ENCODE measurements at regions not wholly inside any gene's neighbourhood (a gene's known extent, or its start where the extent isn't known, plus 50 kb on each side); places are given as distances from the start of the nearest gene placed in this dataset.

DNA sequence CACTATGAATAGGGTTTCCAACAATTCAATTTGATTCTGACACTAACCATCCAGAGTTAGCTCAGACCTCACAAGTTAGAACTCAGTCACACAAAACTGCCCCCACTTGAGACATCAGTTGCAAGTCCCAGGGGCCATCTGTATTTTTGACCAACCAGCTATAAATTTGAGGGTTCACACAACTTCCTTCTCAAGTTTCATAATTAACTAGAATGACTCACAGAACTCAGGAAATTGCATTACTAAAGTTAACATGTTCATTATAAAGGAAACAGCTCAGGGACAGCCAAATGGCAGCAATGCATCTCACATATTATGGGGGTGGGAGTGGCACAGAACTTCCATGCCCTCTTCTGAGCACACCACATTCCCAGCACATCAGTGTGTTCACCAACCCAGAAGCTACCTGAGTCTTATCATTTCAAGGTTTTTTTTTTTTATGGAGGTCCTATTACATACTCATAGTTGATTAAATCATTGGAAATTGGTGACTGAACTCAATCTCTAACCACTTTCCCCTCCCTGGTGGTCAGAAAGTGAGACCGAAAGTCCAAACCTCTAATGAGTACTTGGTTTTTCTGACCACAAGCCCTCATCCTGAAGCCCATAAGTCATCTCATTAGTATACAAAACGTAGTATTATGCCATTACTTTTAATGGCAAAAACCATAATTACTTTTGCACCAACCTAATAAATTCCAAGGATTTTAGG, 1721.5 kb upstream of the SEL1L start:
- no peaks in the 10 kb centered on the region for H3K27me3 ChIP-seq (ENCODE audit: insufficient read depth, poor library complexity, severe bottlenecking)
- no peaks in the 10 kb centered on the region for H3K36me3 ChIP-seq (ENCODE audit: low read depth)
- DNase-seq (ENCODE audit: low spot score) (no peak), ATAC-seq (ENCODE audit: low read depth) (0 out of 3 replicates have a peak, but pooled peaks have one; percentile 14)
- H3K4me1 ChIP-seq (ENCODE audit: insufficient read depth, poor library complexity, severe bottlenecking) = no peaks in the 10 kb centered on the region
- H3K9me3 ChIP-seq (ENCODE audit: severe bottlenecking) = no peaks in the 10 kb centered on the region
- no peak overlapping the region for H3K27ac ChIP-seq (ENCODE audit: poor library complexity, severe bottlenecking)
- H3K4me3 ChIP-seq (ENCODE audit: severe bottlenecking) = no peak overlapping the region
- TF ChIP-seq, protein P1, sequence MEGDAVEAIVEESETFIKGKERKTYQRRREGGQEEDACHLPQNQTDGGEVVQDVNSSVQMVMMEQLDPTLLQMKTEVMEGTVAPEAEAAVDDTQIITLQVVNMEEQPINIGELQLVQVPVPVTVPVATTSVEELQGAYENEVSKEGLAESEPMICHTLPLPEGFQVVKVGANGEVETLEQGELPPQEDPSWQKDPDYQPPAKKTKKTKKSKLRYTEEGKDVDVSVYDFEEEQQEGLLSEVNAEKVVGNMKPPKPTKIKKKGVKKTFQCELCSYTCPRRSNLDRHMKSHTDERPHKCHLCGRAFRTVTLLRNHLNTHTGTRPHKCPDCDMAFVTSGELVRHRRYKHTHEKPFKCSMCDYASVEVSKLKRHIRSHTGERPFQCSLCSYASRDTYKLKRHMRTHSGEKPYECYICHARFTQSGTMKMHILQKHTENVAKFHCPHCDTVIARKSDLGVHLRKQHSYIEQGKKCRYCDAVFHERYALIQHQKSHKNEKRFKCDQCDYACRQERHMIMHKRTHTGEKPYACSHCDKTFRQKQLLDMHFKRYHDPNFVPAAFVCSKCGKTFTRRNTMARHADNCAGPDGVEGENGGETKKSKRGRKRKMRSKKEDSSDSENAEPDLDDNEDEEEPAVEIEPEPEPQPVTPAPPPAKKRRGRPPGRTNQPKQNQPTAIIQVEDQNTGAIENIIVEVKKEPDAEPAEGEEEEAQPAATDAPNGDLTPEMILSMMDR (IDR thresholded peaks at IDR 0.05; ENCODE audit: poor library complexity, severe bottlenecking) = no peak

DNA sequence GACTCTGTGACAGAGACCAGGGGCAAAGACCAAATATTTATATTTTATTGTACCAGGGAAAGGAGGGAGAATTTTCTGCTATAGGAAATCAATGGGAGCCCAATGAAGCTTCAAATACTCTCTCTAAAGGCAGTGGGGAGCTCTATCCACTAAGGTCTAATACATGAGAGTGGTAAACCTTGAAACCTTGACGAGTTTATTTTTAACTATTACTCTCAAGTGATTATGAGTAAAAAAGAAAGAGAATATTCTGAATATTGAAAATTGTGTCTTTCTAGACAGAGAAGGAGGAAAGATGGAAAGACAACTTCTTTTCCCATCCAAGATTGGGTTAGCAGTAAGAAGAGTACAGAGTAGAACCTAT, 1722.1 kb upstream of the SEL1L start:
- ATAC-seq (ENCODE audit: low read depth) (no peak), DNase-seq (ENCODE audit: low spot score) (no peak)
- Histone ChIP-seq H3K9me3 (ENCODE audit: severe bottlenecking) (no peaks in the 10 kb centered on the region), H3K4me1 (ENCODE audit: insufficient read depth, poor library complexity, severe bottlenecking) (no peaks in the 10 kb centered on the region), H3K27ac (ENCODE audit: poor library complexity, severe bottlenecking) (no peak overlapping the region), H3K36me3 (ENCODE audit: low read depth) (no peaks in the 10 kb centered on the region), H3K4me3 (ENCODE audit: severe bottlenecking) (no peak overlapping the region), H3K27me3 (ENCODE audit: insufficient read depth, poor library complexity, severe bottlenecking) (no peaks in the 10 kb centered on the region)
- TF ChIP-seq, protein P1 (IDR thresholded peaks at IDR 0.05; ENCODE audit: poor library complexity, severe bottlenecking) = no peak

DNA sequence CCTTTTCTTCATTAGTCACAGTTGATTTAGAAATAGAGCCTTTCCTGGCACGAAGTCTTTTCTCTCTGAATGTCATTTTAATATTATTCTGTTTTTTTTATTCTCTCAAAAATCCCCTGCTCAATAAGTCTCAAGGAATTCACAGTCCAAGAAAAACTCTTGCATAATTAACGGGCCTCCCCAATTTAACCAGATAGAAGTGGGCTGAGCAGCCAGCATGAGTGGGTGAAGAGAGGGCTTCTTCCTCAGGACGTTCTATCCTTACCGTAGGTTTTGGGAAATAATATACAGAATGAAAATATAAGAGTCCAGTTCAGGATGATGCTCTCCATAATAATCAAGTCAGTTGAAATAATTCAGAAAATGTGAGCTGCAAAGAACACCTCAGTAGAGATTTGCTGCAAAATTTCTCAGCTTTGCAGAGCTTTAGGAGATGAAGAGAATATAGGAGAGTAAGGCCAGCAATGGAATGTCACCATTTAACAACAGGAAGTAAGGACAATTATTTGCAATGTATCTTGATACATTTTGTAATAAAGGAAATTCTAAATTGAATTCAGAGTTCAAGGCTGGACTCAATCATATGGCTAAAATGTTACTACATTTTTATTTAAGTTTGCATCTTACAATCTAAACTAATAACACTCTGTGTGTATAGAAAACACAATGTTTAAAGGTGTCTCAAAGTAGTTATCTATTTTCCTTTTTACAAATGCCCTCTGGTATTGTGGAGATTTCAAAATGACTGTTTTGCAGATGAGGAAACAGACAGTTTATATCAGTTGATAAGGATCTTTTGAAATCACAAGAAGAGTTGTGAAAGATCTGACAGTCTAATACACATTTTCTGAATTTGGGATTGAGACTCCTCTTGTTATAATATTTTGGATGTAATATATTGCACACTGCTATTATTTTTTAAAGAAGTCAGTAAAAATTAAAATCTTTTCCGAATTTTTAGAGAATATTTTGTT, 1724.1 kb upstream of the SEL1L start:
- H3K4me3 ChIP-seq (ENCODE audit: severe bottlenecking) = no peak overlapping the region
- no peaks in the 10 kb centered on the region for H3K4me1 ChIP-seq (ENCODE audit: insufficient read depth, poor library complexity, severe bottlenecking)
- H3K27ac ChIP-seq (ENCODE audit: poor library complexity, severe bottlenecking) = no peak overlapping the region
- TF ChIP-seq, protein P1 (IDR thresholded peaks at IDR 0.05; ENCODE audit: poor library complexity, severe bottlenecking) = no peak
- H3K9me3 ChIP-seq (ENCODE audit: severe bottlenecking) = no peaks in the 10 kb centered on the region
- ATAC-seq (ENCODE audit: low read depth) (no peak), DNase-seq (ENCODE audit: low spot score) (no peak)
- peaks cover 6% of the 10 kb centered on the region for H3K27me3 ChIP-seq (ENCODE audit: insufficient read depth, poor library complexity, severe bottlenecking)
- H3K36me3 ChIP-seq (ENCODE audit: low read depth) = no peaks in the 10 kb centered on the region

DNA sequence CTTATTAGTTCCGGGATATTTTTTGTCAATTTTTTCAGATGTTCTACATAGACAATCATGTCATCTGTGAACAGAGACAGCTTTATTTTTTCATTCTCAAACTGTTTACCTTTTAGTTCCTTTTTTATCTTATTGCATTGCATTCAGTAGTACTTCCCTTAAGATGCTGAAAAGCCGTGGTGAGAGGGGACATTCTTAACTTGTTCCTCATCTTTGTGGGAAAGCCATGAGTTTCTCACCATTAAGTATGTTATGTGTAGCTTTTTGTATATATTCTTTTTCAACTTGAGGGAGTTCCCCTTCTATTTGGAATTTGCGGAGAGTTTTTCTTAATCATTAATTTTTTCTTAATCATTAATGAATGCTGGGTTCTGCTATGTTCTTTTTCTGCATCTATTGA, 1727.1 kb upstream of the SEL1L start:
- Histone ChIP-seq H3K27me3 (ENCODE audit: insufficient read depth, poor library complexity, severe bottlenecking) (peaks cover 9% of the 10 kb centered on the region), H3K36me3 (ENCODE audit: low read depth) (no peaks in the 10 kb centered on the region), H3K9me3 (ENCODE audit: severe bottlenecking) (no peaks in the 10 kb centered on the region), H3K27ac (ENCODE audit: poor library complexity, severe bottlenecking) (no peak overlapping the region), H3K4me3 (ENCODE audit: severe bottlenecking) (no peak overlapping the region), H3K4me1 (ENCODE audit: insufficient read depth, poor library complexity, severe bottlenecking) (no peaks in the 10 kb centered on the region)
- ATAC-seq (ENCODE audit: low read depth) (no peak), DNase-seq (ENCODE audit: low spot score) (no peak)
- TF ChIP-seq, protein P1 (IDR thresholded peaks at IDR 0.05; ENCODE audit: poor library complexity, severe bottlenecking) = no peak

All from RWPE2 (cell line).